ENCODE measurements at regions not wholly inside any gene's neighbourhood (a gene's known extent, or its start where the extent isn't known, plus 50 kb on each side); places are given as distances from the start of the nearest gene placed in this dataset.

- TF ChIP-seq TAF7 (tag; IDR thresholded peaks at IDR 0.05), result no peak
- TF ChIP-seq ZBTB34 (CRISPR knock-in tag; IDR thresholded peaks at IDR 0.05), result no peak
- no peak for TF ChIP-seq RBM39 (optimal IDR thresholded peaks at IDR 0.05; ENCODE audit: low read depth, low read length)
- no peak for TF ChIP-seq TRIM28 (IDR thresholded peaks at IDR 0.05)
Observed at GRCh38 chr6:66126358-66126757, 419.3 kb upstream of the EYS start.

GRCh38 chr6:66103954-66104353 lies 396.9 kb upstream of the EYS start:
- H3K9me3 ChIP-seq (replicated peaks; ENCODE audit: control insufficient read depth, insufficient read depth, low read depth, low read length), result 0 out of 2 replicates have a peak, but pooled peaks cover 2% of the 10 kb centered on the region
- in situ Hi-C loops (cut with MboI), result no loop called here
- no peak overlapping the region for H3K9ac ChIP-seq (ENCODE audit: insufficient read depth in 1 of 2, low read depth in 2 of 2, low read length in 2 of 2)
- H3K4me2 ChIP-seq (ENCODE audit: insufficient read depth, low read length), result no peak overlapping the region
- no peaks in the 10 kb centered on the region for H3K79me2 ChIP-seq (ENCODE audit: control insufficient read depth, insufficient read depth, low read length)
- H3K9me1 ChIP-seq (ENCODE audit: control insufficient read depth, insufficient read depth, low read length), result no peaks in the 10 kb centered on the region
- H3K4me1 ChIP-seq (replicated peaks in 1 of 2; ENCODE audit: control insufficient read depth in 2 of 2, insufficient read depth in 2 of 2, low read length in 2 of 2), result no peaks in the 10 kb centered on the region
- BruUV-seq (replicated peaks), result no TSS peak
- ChIA-PET POLR2A (no interaction called here), CTCF (ENCODE audit: low intra/inter-chr PET ratio) (no interaction called here)
- H3K27ac ChIP-seq (ENCODE audit: extremely low read depth, low read depth, low read length), result no peak overlapping the region
- intact Hi-C loops (cut with micrococcal nuclease), result no loop called here
- DNase-seq (ENCODE audit: extremely low read depth in 1 of 4, low spot score in 3 of 4) (no peak), ATAC-seq (no peak), FAIRE-seq (no peak)
- H3K36me3 ChIP-seq (ENCODE audit: control insufficient read depth, insufficient read depth, low read length), result no peaks in the 10 kb centered on the region
- 3% methylated on average over 3 of the region's 3 CpGs for WGBS (ENCODE audit: insufficient coverage, low coverage, missing lambda C conversion rate)
- H3K4me3 ChIP-seq, result no peak overlapping the region
- no peak overlapping the region for H2AFZ ChIP-seq (ENCODE audit: low read depth, low read length)
- no peaks in the 10 kb centered on the region for H3K27me3 ChIP-seq (ENCODE audit: control insufficient read depth in 2 of 2, insufficient read depth in 2 of 2, low read length in 2 of 2)
- no peaks in the 10 kb centered on the region for H4K20me1 ChIP-seq (replicated peaks; ENCODE audit: control insufficient read depth, insufficient read depth, low read length)
- no peak for TF ChIP-seq POLR2B (IDR thresholded peaks at IDR 0.05; ENCODE audit: low read depth, partially characterized antibody)
- TF ChIP-seq ATF4 (CRISPR knock-in tag; IDR thresholded peaks at IDR 0.05), result no peak
- no peak for TF ChIP-seq ILF3 (IDR thresholded peaks at IDR 0.05; ENCODE audit: borderline replicate concordance)
- no peak for TF ChIP-seq PURB (CRISPR knock-in tag; IDR thresholded peaks at IDR 0.05; ENCODE audit: low read depth)
- TF ChIP-seq, protein P1, sequence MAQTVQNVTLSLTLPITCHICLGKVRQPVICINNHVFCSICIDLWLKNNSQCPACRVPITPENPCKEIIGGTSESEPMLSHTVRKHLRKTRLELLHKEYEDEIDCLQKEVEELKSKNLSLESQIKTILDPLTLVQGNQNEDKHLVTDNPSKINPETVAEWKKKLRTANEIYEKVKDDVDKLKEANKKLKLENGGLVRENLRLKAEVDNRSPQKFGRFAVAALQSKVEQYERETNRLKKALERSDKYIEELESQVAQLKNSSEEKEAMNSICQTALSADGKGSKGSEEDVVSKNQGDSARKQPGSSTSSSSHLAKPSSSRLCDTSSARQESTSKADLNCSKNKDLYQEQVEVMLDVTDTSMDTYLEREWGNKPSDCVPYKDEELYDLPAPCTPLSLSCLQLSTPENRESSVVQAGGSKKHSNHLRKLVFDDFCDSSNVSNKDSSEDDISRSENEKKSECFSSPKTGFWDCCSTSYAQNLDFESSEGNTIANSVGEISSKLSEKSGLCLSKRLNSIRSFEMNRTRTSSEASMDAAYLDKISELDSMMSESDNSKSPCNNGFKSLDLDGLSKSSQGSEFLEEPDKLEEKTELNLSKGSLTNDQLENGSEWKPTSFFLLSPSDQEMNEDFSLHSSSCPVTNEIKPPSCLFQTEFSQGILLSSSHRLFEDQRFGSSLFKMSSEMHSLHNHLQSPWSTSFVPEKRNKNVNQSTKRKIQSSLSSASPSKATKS (CRISPR knock-in tag; IDR thresholded peaks at IDR 0.05), result no peak
- TF ChIP-seq YY1 (IDR thresholded peaks at IDR 0.05; ENCODE audit: borderline replicate concordance in 1 of 3, control insufficient read depth in 1 of 3, extremely low read depth in 1 of 3, insufficient read depth in 3 of 3, insufficient read length in 1 of 3, insufficient replicate concordance in 2 of 3, low read depth in 1 of 3, low read length in 2 of 3), result no peak
- no peak for TF ChIP-seq GATA2 (CRISPR knock-in tag; IDR thresholded peaks at IDR 0.05)

More at GRCh38 chr6:66126358-66126757, 419.3 kb upstream of the EYS start:
- no peak for ATAC-seq
- 0% methylated on average over 3 of the region's 3 CpGs for WGBS (ENCODE audit: insufficient coverage, low coverage, missing lambda C conversion rate)
- no peak for DNase-seq (ENCODE audit: extremely low read depth in 1 of 4, low spot score in 3 of 4)
- Histone ChIP-seq H3K4me3 (no peak overlapping the region), H2AFZ (ENCODE audit: low read depth, low read length) (no peak overlapping the region), H3K9me3 (replicated peaks; ENCODE audit: control insufficient read depth, insufficient read depth, low read depth, low read length) (0 out of 2 replicates have a peak, but pooled peaks cover 2% of the 10 kb centered on the region), H3K79me2 (ENCODE audit: control insufficient read depth, insufficient read depth, low read length) (no peaks in the 10 kb centered on the region), H3K27ac (ENCODE audit: extremely low read depth, low read depth, low read length) (no peak overlapping the region), H3K4me1 (replicated peaks in 1 of 2; ENCODE audit: control insufficient read depth in 2 of 2, insufficient read depth in 2 of 2, low read length in 2 of 2) (no peaks in the 10 kb centered on the region), H3K9ac (ENCODE audit: insufficient read depth in 1 of 2, low read depth in 2 of 2, low read length in 2 of 2) (no peak overlapping the region), H3K4me2 (ENCODE audit: insufficient read depth, low read length) (no peak overlapping the region), H3K36me3 (ENCODE audit: control insufficient read depth, insufficient read depth, low read length) (no peaks in the 10 kb centered on the region), H4K20me1 (replicated peaks; ENCODE audit: control insufficient read depth, insufficient read depth, low read length) (no peaks in the 10 kb centered on the region), H3K9me1 (ENCODE audit: control insufficient read depth, insufficient read depth, low read length) (no peaks in the 10 kb centered on the region), H3K27me3 (ENCODE audit: control insufficient read depth in 2 of 2, insufficient read depth in 2 of 2, low read length in 2 of 2) (no peaks in the 10 kb centered on the region)
- FAIRE-seq, result no peak
- POLR2A ChIA-PET, result no interaction called here
- CTCF ChIA-PET (ENCODE audit: low intra/inter-chr PET ratio), result no interaction called here
- in situ Hi-C loops (cut with MboI) (no loop called here), intact Hi-C loops (cut with micrococcal nuclease) (no loop called here)
- no TSS peak for BruUV-seq (replicated peaks)

Measured in K562 (cell line).